Kidney (tissue), 13 donors: ENCODE measurements at regions not wholly inside any gene's neighbourhood (a gene's known extent, or its start where the extent isn't known, plus 50 kb on each side); places are given as distances from the start of the nearest gene placed in this dataset.
A peak's percentile ranks its signal among the peaks of the same experiment; 100 is the strongest.

Experiments used
- DNase-seq, 5 donors: peaks; one replicate each; pipeline ENCODE4 v3.0.0-alpha.2; 2013 to 2020
- FAIRE-seq: peaks from 2 replicates; lab custom pipeline; 2012; peaks lifted over from hg19 to GRCh38; lab: Jason Lieb, UNC
- H3K27ac ChIP-seq, 2 donors: one replicate each; pipeline ENCODE4 v1.7.0; 2013; ENCODE audit warnings: low read depth in 2 of 2, low read length in 2 of 2, inconsistent platforms in 1 of 2
- H3K27me3 ChIP-seq: one replicate; pipeline ENCODE4 v1.7.1; 2013; ENCODE audit warnings: low read length, inconsistent platforms; ENCODE audit not compliant: control insufficient read depth, insufficient read depth
- H3K36me3 ChIP-seq, 3 donors: one replicate each; pipeline versions ENCODE4 v1.7.0 to v1.7.1; 2013; ENCODE audit warnings: low read length in 3 of 3, control low read depth in 1 of 3, inconsistent platforms in 1 of 3; ENCODE audit not compliant: insufficient read depth in 3 of 3, control insufficient read depth in 2 of 3
- H3K4me1 ChIP-seq, 3 donors: one replicate each; pipeline versions ENCODE4 v1.7.0 to v1.7.1; 2013; ENCODE audit warnings: low read length in 3 of 3, inconsistent platforms in 1 of 3, low read depth in 1 of 3; ENCODE audit not compliant: control insufficient read depth in 2 of 3, insufficient read depth in 2 of 3
- H3K4me3 ChIP-seq, 3 donors: one replicate each; pipeline versions ENCODE4 v1.7.0 to v1.8.1; 2013; ENCODE audit warnings: low read length in 3 of 3, control low read depth in 1 of 3, inconsistent platforms in 1 of 3
- H3K9ac ChIP-seq, 3 donors: one replicate each; pipeline versions ENCODE4 v1.7.0 to v1.7.1; 2013; ENCODE audit warnings: low read length in 3 of 3, control low read depth in 1 of 3, inconsistent platforms in 1 of 3
- H3K9me3 ChIP-seq, 3 donors: one replicate each; pipeline versions ENCODE4 v1.7.0 to v1.7.1; 2013; ENCODE audit warnings: low read length in 3 of 3, control low read depth in 1 of 3, inconsistent platforms in 1 of 3; ENCODE audit not compliant: control insufficient read depth in 2 of 3, insufficient read depth in 1 of 3
- CTCF ChIP-seq: IDR thresholded peaks from 3 replicates; pipeline ENCODE4 v1.5.1; 2012; ENCODE audit warnings: mild to moderate bottlenecking, moderate library complexity, borderline replicate concordance; ENCODE audit not compliant: insufficient read depth; ENCODE audit errors: extremely low read depth
- intact Hi-C: fragments of 100-400 bp; cut with DNase I; formaldehyde crosslinking; loops from one replicate; pipeline ENCODE4 v1.11.1; 2022
- donor health status: control.
- donor health status: control.
- donor health status: control.
- donor health status: control.
- donor health status: control.
- donor health status: DM: yes; HTN: yes; CAD: no.
- donor health status: Normal renal cell carcinoma (clear cell type).

GRCh38 chr13:69291292-69291906 is 816.2 kb upstream of the ATXN8OS start:
- peak in 2 of 5 donors; percentile 16 to 19 for DNase-seq
- H3K9ac ChIP-seq, result no peak overlapping the region
- H3K36me3 ChIP-seq, result no peaks in the 10 kb centered on the region
- H3K4me1 ChIP-seq, result no peaks in the 10 kb centered on the region
- H3K9me3 ChIP-seq, result no peaks in the 10 kb centered on the region
- no peak overlapping the region for H3K4me3 ChIP-seq
- no peak overlapping the region for H3K27ac ChIP-seq
- intact Hi-C loops, result no loop called here
- H3K27me3 ChIP-seq, result no peaks in the 10 kb centered on the region
- TF ChIP-seq CTCF, result no peak
- FAIRE-seq, result no peak

GRCh38 chr13:69288026-69288425 is 819.6 kb upstream of the ATXN8OS start:
- Histone ChIP-seq H3K27ac (no peak overlapping the region), H3K36me3 (no peaks in the 10 kb centered on the region), H3K9ac (no peak overlapping the region), H3K4me3 (no peak overlapping the region), H3K9me3 (no peaks in the 10 kb centered on the region), H3K27me3 (no peaks in the 10 kb centered on the region), H3K4me1 (no peaks in the 10 kb centered on the region)
- DNase-seq, result no peak
- FAIRE-seq, result no peak
- intact Hi-C loops, result no loop called here
- TF ChIP-seq CTCF, result no peak

- Histone ChIP-seq H3K9ac (no peak overlapping the region), H3K36me3 (no peaks in the 10 kb centered on the region)
These were observed 820.5 kb upstream of the ATXN8OS start for GRCh38 chr13:69287050-69287698.

More at GRCh38 chr13:69287050-69287698, 820.5 kb upstream of the ATXN8OS start:
- H3K9me3 ChIP-seq, result no peaks in the 10 kb centered on the region
- DNase-seq (no peak), FAIRE-seq (no peak)
- H3K4me3 ChIP-seq, result no peak overlapping the region
- H3K27me3 ChIP-seq, result no peaks in the 10 kb centered on the region
- intact Hi-C loops, result no loop called here
- H3K4me1 ChIP-seq, result no peaks in the 10 kb centered on the region
- H3K27ac ChIP-seq, result no peak overlapping the region
- no peak for TF ChIP-seq CTCF
